ENCODE measurements at regions not wholly inside any gene's neighbourhood (a gene's known extent, or its start where the extent isn't known, plus 50 kb on each side); places are given as distances from the start of the nearest gene placed in this dataset.

DNA sequence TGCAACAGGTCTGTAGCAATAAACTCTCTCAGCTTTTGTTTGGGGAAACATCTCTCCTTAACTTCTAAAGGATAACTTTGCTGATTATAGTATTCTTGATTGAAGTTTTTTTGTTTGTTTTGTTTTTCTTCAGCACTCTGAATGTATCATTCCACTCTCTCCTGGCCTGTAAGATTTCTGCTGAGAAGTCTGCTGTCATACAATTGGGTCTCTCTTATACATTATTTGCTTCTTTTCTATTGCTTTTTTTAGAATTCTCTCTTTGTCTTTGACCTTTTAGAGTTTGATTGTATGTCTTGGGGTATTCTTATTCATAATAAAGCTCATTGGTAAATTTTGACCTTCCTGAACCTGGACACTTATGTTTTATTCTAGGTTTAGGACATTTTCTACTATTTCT, 386.3 kb downstream of the MRPL39 start:
- Histone ChIP-seq H3K9me3 (ENCODE audit: control insufficient read depth in 4 of 4, low read length in 3 of 4) (peaks cover 0 to 4% (median 2%) of the 10 kb centered on the region in 4 donors), H3K36me3 (ENCODE audit: control insufficient read depth in 4 of 4, insufficient read depth in 3 of 4, low read depth in 1 of 4, low read length in 3 of 4) (no peaks in the 10 kb centered on the region), H3K9ac (ENCODE audit: low read depth in 1 of 2, low read length in 2 of 2) (no peak overlapping the region), H3K27ac (ENCODE audit: low read depth in 1 of 2, low read length in 2 of 2) (no peak overlapping the region), H3K27me3 (ENCODE audit: control insufficient read depth in 4 of 4, insufficient read depth in 4 of 4, low read length in 3 of 4) (no peaks in the 10 kb centered on the region), H3K4me3 (ENCODE audit: low read depth in 1 of 3, low read length in 3 of 3) (no peak overlapping the region), H3K4me1 (ENCODE audit: control insufficient read depth in 4 of 4, insufficient read depth in 4 of 4, low read length in 3 of 4) (no peaks in the 10 kb centered on the region)
- DNase-seq (ENCODE audit: low spot score), result no peak
- TF ChIP-seq, protein P1, sequence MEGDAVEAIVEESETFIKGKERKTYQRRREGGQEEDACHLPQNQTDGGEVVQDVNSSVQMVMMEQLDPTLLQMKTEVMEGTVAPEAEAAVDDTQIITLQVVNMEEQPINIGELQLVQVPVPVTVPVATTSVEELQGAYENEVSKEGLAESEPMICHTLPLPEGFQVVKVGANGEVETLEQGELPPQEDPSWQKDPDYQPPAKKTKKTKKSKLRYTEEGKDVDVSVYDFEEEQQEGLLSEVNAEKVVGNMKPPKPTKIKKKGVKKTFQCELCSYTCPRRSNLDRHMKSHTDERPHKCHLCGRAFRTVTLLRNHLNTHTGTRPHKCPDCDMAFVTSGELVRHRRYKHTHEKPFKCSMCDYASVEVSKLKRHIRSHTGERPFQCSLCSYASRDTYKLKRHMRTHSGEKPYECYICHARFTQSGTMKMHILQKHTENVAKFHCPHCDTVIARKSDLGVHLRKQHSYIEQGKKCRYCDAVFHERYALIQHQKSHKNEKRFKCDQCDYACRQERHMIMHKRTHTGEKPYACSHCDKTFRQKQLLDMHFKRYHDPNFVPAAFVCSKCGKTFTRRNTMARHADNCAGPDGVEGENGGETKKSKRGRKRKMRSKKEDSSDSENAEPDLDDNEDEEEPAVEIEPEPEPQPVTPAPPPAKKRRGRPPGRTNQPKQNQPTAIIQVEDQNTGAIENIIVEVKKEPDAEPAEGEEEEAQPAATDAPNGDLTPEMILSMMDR (IDR thresholded peaks at IDR 0.05; ENCODE audit: low read depth, low read length, missing input control), result no peak

DNA sequence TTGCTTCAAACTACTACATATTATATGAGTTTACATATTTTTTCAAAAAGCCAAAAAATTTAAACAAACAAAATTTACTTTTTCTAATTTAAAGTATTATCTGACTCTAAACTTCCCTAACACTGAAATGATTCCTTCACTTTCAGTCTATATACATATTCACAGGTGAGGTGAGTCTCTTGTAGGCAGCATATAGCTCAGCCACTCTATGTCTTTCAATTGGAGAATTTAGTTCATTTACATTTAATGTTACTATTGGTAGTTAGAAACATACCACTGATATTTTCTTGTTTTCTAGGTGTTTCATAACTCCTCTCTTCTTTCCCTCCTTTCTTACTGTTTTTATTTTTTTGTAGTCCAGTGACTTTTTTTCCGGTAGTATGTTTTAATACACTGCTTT, 387.1 kb downstream of the MRPL39 start:
- 96% methylated on average over 1 of the region's 1 CpG for WGBS
- no peak for DNase-seq (ENCODE audit: low spot score)
- H3K27me3 ChIP-seq (ENCODE audit: control insufficient read depth in 4 of 4, insufficient read depth in 4 of 4, low read length in 3 of 4), result no peaks in the 10 kb centered on the region
- H3K4me3 ChIP-seq (ENCODE audit: low read depth in 1 of 3, low read length in 3 of 3), result no peak overlapping the region
- H3K9me3 ChIP-seq (ENCODE audit: control insufficient read depth in 4 of 4, low read length in 3 of 4), result peaks cover 0 to 4% (median 2%) of the 10 kb centered on the region in 4 donors
- TF ChIP-seq EGR1 (IDR thresholded peaks at IDR 0.05; ENCODE audit: low read depth in 2 of 2) (no peak), JUND (IDR thresholded peaks at IDR 0.05) (no peak), FOXA2 (IDR thresholded peaks at IDR 0.05) (no peak), NR2F2 (IDR thresholded peaks at IDR 0.05) (no peak), RAD21 (IDR thresholded peaks at IDR 0.05) (no peak), SP1 (IDR thresholded peaks at IDR 0.05) (no peak), FOXA1 (IDR thresholded peaks at IDR 0.05) (no peak), REST (IDR thresholded peaks at IDR 0.05) (no peak), YY1 (IDR thresholded peaks at IDR 0.05) (no peak), ZBTB33 (IDR thresholded peaks at IDR 0.05) (no peak), RXRA (IDR thresholded peaks at IDR 0.05) (no peak), GABPA (IDR thresholded peaks at IDR 0.05 in 1 of 2, conservative IDR thresholded peaks at IDR 0.05 in 1 of 2) (no peak)
- TF ChIP-seq, protein P1 (IDR thresholded peaks at IDR 0.05; ENCODE audit: low read depth, low read length, missing input control), result no peak
- TF ChIP-seq, protein P2, sequence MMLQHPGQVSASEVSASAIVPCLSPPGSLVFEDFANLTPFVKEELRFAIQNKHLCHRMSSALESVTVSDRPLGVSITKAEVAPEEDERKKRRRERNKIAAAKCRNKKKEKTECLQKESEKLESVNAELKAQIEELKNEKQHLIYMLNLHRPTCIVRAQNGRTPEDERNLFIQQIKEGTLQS (IDR thresholded peaks at IDR 0.05), result no peak
- no peak overlapping the region for H3K9ac ChIP-seq (ENCODE audit: low read depth in 1 of 2, low read length in 2 of 2)
- H3K27ac ChIP-seq (ENCODE audit: low read depth in 1 of 2, low read length in 2 of 2), result no peak overlapping the region
- H3K36me3 ChIP-seq (ENCODE audit: control insufficient read depth in 4 of 4, insufficient read depth in 3 of 4, low read depth in 1 of 4, low read length in 3 of 4), result no peaks in the 10 kb centered on the region
- H3K4me1 ChIP-seq (ENCODE audit: control insufficient read depth in 4 of 4, insufficient read depth in 4 of 4, low read length in 3 of 4), result no peaks in the 10 kb centered on the region
